Osteocyte (in vitro differentiated cells): ENCODE measurements at regions not wholly inside any gene's neighbourhood (a gene's known extent, or its start where the extent isn't known, plus 50 kb on each side); places are given as distances from the start of the nearest gene placed in this dataset.

Experiments
- DNase-seq: peaks from one replicate; pipeline ENCODE4 v3.0.0; 2021; ENCODE audit warnings: mixed read lengths; ENCODE audit not compliant: unreplicated experiment; ENCODE audit errors: extremely low spot score
- H3K27ac Mint-ChIP-seq: one replicate; pipeline ENCODE4 v1.8.0; 2021; ENCODE audit warnings: mild to moderate bottlenecking, mixed read lengths; ENCODE audit not compliant: unreplicated experiment
- H3K27me3 Mint-ChIP-seq: one replicate; pipeline ENCODE4 v1.8.0; 2021; ENCODE audit warnings: mixed read lengths; ENCODE audit not compliant: unreplicated experiment
- H3K36me3 Mint-ChIP-seq: one replicate; pipeline ENCODE4 v1.8.0; 2021; ENCODE audit warnings: mixed read lengths; ENCODE audit not compliant: unreplicated experiment
- H3K4me1 Mint-ChIP-seq: one replicate; pipeline ENCODE4 v1.8.0; 2021; ENCODE audit warnings: mixed read lengths; ENCODE audit not compliant: unreplicated experiment
- H3K4me3 Mint-ChIP-seq: one replicate; pipeline ENCODE4 v1.8.0; 2021; ENCODE audit warnings: mild to moderate bottlenecking, moderate library complexity, mixed read lengths; ENCODE audit not compliant: unreplicated experiment
- H3K9me3 Mint-ChIP-seq: one replicate; pipeline ENCODE4 v1.8.0; 2021; ENCODE audit warnings: mixed read lengths; ENCODE audit not compliant: unreplicated experiment
- TF ChIP-seq, protein P1 (sequence below): fragments of 200-600 bp; sonication (generic); IDR thresholded peaks from 2 replicates; pipeline ENCODE4 v1.5.0; 2021; ENCODE audit warnings: antibody characterized with exemption, mild to moderate bottlenecking, moderate library complexity

DNA sequence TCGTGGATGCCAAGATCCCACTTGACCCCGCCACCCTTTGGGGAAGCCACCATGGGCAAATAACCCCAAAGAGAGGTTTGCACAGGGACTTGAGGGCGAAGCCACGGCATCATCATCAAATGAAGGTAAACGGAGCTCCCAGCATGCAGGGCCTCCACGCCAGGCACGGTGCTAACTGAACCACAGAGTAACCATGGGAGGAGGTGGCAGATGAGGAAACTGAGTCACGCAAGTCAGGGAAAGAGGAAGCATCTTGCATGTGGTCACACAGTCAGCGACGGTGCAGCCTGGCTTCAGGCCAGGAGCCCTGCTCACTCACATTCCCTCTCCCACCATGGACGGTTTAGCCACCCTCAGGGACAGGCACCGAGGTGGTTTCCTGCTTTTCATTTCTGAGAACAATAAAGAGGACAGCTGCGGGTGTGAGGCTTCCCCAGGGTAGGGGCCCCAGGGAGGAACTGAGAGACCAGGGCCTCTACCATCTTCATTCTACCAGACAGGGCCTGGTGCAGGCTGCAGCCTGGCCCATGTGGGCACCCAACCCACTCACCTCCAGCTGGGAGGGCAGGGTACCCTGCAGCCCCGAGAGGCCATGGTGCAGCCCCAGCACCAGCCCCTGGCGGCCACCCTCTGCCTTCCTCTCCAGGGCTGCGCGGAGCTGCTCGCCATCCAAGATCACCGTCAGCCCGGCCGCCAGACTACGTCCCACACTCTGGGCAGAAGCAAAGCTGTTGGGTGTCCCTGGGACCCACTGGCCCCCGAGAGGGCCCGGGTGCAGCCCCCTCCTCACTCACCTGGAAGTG is 78.3 kb downstream of the RMI2 start:
- TF ChIP-seq, protein P1, sequence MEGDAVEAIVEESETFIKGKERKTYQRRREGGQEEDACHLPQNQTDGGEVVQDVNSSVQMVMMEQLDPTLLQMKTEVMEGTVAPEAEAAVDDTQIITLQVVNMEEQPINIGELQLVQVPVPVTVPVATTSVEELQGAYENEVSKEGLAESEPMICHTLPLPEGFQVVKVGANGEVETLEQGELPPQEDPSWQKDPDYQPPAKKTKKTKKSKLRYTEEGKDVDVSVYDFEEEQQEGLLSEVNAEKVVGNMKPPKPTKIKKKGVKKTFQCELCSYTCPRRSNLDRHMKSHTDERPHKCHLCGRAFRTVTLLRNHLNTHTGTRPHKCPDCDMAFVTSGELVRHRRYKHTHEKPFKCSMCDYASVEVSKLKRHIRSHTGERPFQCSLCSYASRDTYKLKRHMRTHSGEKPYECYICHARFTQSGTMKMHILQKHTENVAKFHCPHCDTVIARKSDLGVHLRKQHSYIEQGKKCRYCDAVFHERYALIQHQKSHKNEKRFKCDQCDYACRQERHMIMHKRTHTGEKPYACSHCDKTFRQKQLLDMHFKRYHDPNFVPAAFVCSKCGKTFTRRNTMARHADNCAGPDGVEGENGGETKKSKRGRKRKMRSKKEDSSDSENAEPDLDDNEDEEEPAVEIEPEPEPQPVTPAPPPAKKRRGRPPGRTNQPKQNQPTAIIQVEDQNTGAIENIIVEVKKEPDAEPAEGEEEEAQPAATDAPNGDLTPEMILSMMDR: no peak
- no peak overlapping the region for H3K27ac Mint-ChIP-seq
- H3K4me3 Mint-ChIP-seq: no peak overlapping the region

DNA sequence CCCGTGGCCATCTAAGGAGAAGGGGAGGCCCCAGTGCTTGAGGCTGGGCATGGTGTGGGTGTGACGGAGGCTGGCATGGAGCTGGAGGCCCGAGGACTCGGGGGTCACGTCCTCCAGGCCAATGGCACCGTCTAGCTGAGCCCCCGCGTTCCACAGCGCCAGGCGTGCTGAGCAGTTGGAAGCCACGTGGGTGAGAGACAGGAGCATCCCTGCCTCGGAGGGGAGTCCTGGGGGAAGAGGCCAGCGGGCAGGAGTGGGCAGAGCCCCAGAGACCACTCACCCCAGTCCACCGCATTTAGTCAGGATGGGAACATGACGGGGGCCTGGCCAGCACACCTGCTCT is 78.8 kb downstream of the RMI2 start:
- H3K9me3 Mint-ChIP-seq: no peaks in the 10 kb centered on the region
- H3K4me1 Mint-ChIP-seq: no peaks in the 10 kb centered on the region
- H3K27ac Mint-ChIP-seq: no peak overlapping the region
- H3K4me3 Mint-ChIP-seq: no peak overlapping the region
- H3K27me3 Mint-ChIP-seq: peaks cover 12% of the 10 kb centered on the region
- TF ChIP-seq, protein P1: no peak
- H3K36me3 Mint-ChIP-seq: no peaks in the 10 kb centered on the region
- DNase-seq: no peak

More for the DNA sequence above, 78.3 kb downstream of the RMI2 start:
- peaks cover 9% of the 10 kb centered on the region for H3K27me3 Mint-ChIP-seq
- no peaks in the 10 kb centered on the region for H3K9me3 Mint-ChIP-seq
- no peak for DNase-seq
- no peaks in the 10 kb centered on the region for H3K36me3 Mint-ChIP-seq
- no peaks in the 10 kb centered on the region for H3K4me1 Mint-ChIP-seq

DNA sequence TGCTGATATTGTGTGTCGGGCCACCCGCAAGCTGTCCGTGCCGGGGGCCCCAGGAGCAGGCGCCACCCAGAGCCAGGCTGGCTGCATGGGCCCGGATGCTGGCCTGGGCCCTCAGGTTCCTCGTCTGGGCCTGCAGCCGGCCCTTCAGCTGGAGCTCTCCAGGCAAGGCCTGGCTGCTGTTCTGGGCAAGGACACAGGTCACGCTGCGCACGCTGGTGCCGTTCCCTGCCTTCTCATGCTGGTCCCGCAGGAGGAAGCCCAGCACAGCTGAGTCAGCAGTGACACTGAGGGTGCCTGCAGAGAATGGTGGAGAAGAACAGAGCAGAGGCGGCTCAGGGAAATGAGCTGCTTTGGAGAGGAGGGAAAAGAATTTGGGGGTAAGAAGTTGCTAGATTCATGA is 79.9 kb downstream of the RMI2 start:
- Mint-ChIP-seq H3K27ac (no peak overlapping the region), H3K9me3 (no peaks in the 10 kb centered on the region), H3K4me3 (no peak overlapping the region), H3K36me3 (no peaks in the 10 kb centered on the region), H3K27me3 (peaks cover 17% of the 10 kb centered on the region), H3K4me1 (no peaks in the 10 kb centered on the region)
- DNase-seq: no peak
- TF ChIP-seq, protein P1: no peak

DNA sequence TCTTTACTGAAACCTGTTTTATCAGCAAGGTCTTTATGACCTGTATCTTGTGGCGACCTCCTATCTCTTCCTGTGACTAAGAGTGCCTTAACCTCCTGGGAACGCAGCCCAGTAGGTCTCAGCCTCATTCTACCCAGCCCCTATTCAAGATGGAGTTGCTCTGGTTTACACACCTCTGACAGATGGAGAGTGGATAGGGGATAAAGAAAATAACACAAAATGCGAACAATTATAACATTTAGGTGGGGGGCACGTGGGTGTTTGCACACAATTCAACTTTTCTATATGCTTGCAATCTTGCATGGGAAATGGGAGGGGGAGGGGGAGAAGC is 83.3 kb downstream of the RMI2 start:
- Mint-ChIP-seq H3K27me3 (peaks cover 36% of the 10 kb centered on the region), H3K4me3 (no peak overlapping the region), H3K27ac (no peak overlapping the region), H3K36me3 (no peaks in the 10 kb centered on the region), H3K9me3 (peaks cover 7% of the 10 kb centered on the region), H3K4me1 (no peaks in the 10 kb centered on the region)
- TF ChIP-seq, protein P1: no peak
- no peak for DNase-seq

DNA sequence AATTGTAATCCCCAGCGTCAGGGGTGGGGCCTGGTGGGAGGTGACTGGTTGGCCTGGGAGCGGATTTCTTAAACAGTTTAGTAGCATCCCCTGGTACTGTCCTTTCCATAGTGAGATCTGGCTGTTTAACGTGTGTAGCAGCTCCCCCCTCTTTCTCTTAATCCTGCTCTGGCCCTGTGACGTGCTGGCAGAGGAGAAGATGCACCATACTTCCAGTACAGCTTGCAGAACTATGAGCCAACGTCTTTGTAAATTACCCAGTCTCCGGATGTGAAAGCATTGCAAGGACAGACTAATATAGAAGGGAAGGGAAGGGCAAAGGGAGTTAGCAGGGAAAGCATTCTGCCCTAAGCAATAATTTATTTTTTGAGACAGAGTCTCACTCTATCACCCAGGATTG is 83.9 kb downstream of the RMI2 start:
- Mint-ChIP-seq H3K27ac (no peak overlapping the region), H3K9me3 (peaks cover 7% of the 10 kb centered on the region), H3K27me3 (peaks cover 39% of the 10 kb centered on the region), H3K4me1 (no peaks in the 10 kb centered on the region), H3K4me3 (no peak overlapping the region), H3K36me3 (no peaks in the 10 kb centered on the region)
- TF ChIP-seq, protein P1: no peak
- DNase-seq: no peak
